Panc1 (cell line): ENCODE measurements at regions not wholly inside any gene's neighbourhood (a gene's known extent, or its start where the extent isn't known, plus 50 kb on each side); places are given as distances from the start of the nearest gene placed in this dataset.

Source experiments
- ATAC-seq: fragments of 200-7000 bp; cut with Tn5 transposase; 2 replicates; pipeline ENCODE4 v1.9.1; 2020; ENCODE audit warnings: mild to moderate bottlenecking, moderate library complexity
- BruUV-seq: library from RNA; stranded (reverse); fragments of 400-500 nt; replicated peaks from 2 replicates; lab custom pipeline; 2021; lab: Mats Ljungman, UMichigan
- CTCF ChIA-PET: fragments of 300-600 bp; sonication (Branson Sonifier 250); formaldehyde crosslinking; loops from one replicate; lab custom pipeline; 2022; ENCODE audit warnings: antibody characterized with exemption; lab: Charles Lee
- POLR2A ChIA-PET: fragments of 300-600 bp; sonication (Branson Sonifier 250); formaldehyde crosslinking; loops from one replicate; lab custom pipeline; 2022; ENCODE audit warnings: antibody characterized with exemption; lab: Charles Lee
- DNase-seq: peaks from one replicate; pipeline ENCODE4 v3.0.0-alpha.2; 2010; ENCODE audit warnings: low read depth, low spot score
- H3K27ac ChIP-seq: 2 replicates; pipeline ENCODE4 v1.5.1; 2011; ENCODE audit warnings: mild to moderate bottlenecking, low read length, inconsistent platforms
- H3K27me3 ChIP-seq: fragments of 200-500 bp; sonication (Bioruptor generic); 2 replicates; pipeline ENCODE4 v1.6.0; 2014; ENCODE audit warnings: low read length, inconsistent platforms; ENCODE audit not compliant: control insufficient read depth, insufficient read depth
- H3K36me3 ChIP-seq: fragments of 200-500 bp; sonication (Bioruptor generic); 2 replicates; pipeline ENCODE4 v1.5.1; 2014; ENCODE audit warnings: inconsistent platforms, mild to moderate bottlenecking, low read length, moderate library complexity; ENCODE audit not compliant: control insufficient read depth, insufficient read depth
- H3K4me1 ChIP-seq: 2 replicates; pipeline ENCODE4 v1.5.1; 2011; ENCODE audit warnings: inconsistent platforms, mild to moderate bottlenecking, low read length, moderate library complexity; ENCODE audit not compliant: control insufficient read depth, insufficient read depth
- H3K4me3 ChIP-seq, 2 experiments: 2 replicates each; pipeline ENCODE4 v1.5.1; 2011 to 2012; ENCODE audit warnings: low read depth in 2 of 2, low read length in 2 of 2, mild to moderate bottlenecking in 2 of 2, inconsistent platforms in 1 of 2, moderate library complexity in 1 of 2
- H3K9me3 ChIP-seq: fragments of 200-500 bp; sonication (Bioruptor generic); 2 replicates; pipeline ENCODE4 v1.5.1; 2014; ENCODE audit warnings: low read depth, mild to moderate bottlenecking, inconsistent platforms, low read length, moderate library complexity; ENCODE audit not compliant: control insufficient read depth, insufficient read depth
- POLR2AphosphoS5 ChIP-seq: IDR thresholded peaks from 2 replicates; pipeline ENCODE4 v1.6.1; 2012; ENCODE audit warnings: mild to moderate bottlenecking, low read depth, low read length, moderate library complexity
- SIN3A ChIP-seq: IDR thresholded peaks from 2 replicates; pipeline ENCODE4 v1.6.1; 2012; ENCODE audit warnings: low read depth, mild to moderate bottlenecking, low read length, moderate library complexity, borderline replicate concordance; ENCODE audit not compliant: insufficient read depth
- TCF7L2 ChIP-seq: IDR thresholded peaks from 2 replicates; pipeline ENCODE4 v1.6.1; 2011; ENCODE audit warnings: mild to moderate bottlenecking, low read depth, low read length, inconsistent platforms
- in situ Hi-C: cut with HindIII; loops from 2 replicates; pipeline ENCODE4 v1.10.0; 2016; ENCODE audit warnings: low sequenced_read_pairs, low pct_unique_long_range_greater_than_20kb
- intact Hi-C: fragments of 100-400 bp; cut with micrococcal nuclease; formaldehyde crosslinking; loops from one replicate; pipeline ENCODE4 v1.10.0; 2022; ENCODE audit not compliant: unreplicated experiment
- TF ChIP-seq, protein P1 (sequence below): fragments of 450-650 bp; IDR thresholded peaks from 2 replicates; pipeline ENCODE4 v1.5.1; 2017; ENCODE audit warnings: mild to moderate bottlenecking
- TF ChIP-seq, protein P2 (sequence below), 2 experiments: IDR thresholded peaks; 2 replicates each; pipeline ENCODE4 v1.6.1; 2011 to 2012; ENCODE audit warnings: low read depth in 2 of 2, control low read depth in 1 of 2, low read length in 1 of 2, mild to moderate bottlenecking in 1 of 2, moderate library complexity in 1 of 2; ENCODE audit not compliant: insufficient read depth in 1 of 2

DNA sequence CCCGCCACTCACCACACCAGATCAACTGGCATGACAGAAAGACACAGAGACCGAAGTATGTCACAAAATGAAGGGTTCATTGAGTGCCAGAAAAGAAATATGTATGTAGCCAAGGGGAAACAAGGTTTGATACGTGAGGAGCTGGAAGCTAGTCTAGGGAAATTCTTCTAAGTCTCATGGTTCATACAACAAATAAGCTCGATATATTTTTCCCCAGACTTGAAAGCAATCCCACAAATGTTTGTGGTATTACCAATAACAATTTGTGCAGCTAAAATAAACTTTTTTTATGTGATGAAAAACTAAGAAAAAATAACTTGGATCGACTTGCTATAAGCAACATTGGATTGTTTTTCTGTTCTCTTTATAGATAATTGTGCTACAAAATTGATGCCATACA lies 777.0 kb downstream of the TSN start:
- H3K4me1 ChIP-seq: no peaks in the 10 kb centered on the region
- ChIA-PET POLR2A (no interaction called here), CTCF (no interaction called here)
- no peaks in the 10 kb centered on the region for H3K9me3 ChIP-seq
- no peaks in the 10 kb centered on the region for H3K27me3 ChIP-seq
- in situ Hi-C loops (no loop called here), intact Hi-C loops (no loop called here)
- no TSS peak for BruUV-seq
- ATAC-seq: no peak
- no peaks in the 10 kb centered on the region for H3K36me3 ChIP-seq
- DNase-seq: no peak
- TF ChIP-seq TCF7L2: no peak
- TF ChIP-seq POLR2AphosphoS5: no peak
- TF ChIP-seq, protein P1, sequence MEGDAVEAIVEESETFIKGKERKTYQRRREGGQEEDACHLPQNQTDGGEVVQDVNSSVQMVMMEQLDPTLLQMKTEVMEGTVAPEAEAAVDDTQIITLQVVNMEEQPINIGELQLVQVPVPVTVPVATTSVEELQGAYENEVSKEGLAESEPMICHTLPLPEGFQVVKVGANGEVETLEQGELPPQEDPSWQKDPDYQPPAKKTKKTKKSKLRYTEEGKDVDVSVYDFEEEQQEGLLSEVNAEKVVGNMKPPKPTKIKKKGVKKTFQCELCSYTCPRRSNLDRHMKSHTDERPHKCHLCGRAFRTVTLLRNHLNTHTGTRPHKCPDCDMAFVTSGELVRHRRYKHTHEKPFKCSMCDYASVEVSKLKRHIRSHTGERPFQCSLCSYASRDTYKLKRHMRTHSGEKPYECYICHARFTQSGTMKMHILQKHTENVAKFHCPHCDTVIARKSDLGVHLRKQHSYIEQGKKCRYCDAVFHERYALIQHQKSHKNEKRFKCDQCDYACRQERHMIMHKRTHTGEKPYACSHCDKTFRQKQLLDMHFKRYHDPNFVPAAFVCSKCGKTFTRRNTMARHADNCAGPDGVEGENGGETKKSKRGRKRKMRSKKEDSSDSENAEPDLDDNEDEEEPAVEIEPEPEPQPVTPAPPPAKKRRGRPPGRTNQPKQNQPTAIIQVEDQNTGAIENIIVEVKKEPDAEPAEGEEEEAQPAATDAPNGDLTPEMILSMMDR: no peak
- TF ChIP-seq, protein P2, sequence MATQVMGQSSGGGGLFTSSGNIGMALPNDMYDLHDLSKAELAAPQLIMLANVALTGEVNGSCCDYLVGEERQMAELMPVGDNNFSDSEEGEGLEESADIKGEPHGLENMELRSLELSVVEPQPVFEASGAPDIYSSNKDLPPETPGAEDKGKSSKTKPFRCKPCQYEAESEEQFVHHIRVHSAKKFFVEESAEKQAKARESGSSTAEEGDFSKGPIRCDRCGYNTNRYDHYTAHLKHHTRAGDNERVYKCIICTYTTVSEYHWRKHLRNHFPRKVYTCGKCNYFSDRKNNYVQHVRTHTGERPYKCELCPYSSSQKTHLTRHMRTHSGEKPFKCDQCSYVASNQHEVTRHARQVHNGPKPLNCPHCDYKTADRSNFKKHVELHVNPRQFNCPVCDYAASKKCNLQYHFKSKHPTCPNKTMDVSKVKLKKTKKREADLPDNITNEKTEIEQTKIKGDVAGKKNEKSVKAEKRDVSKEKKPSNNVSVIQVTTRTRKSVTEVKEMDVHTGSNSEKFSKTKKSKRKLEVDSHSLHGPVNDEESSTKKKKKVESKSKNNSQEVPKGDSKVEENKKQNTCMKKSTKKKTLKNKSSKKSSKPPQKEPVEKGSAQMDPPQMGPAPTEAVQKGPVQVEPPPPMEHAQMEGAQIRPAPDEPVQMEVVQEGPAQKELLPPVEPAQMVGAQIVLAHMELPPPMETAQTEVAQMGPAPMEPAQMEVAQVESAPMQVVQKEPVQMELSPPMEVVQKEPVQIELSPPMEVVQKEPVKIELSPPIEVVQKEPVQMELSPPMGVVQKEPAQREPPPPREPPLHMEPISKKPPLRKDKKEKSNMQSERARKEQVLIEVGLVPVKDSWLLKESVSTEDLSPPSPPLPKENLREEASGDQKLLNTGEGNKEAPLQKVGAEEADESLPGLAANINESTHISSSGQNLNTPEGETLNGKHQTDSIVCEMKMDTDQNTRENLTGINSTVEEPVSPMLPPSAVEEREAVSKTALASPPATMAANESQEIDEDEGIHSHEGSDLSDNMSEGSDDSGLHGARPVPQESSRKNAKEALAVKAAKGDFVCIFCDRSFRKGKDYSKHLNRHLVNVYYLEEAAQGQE (IDR thresholded peaks at IDR 0.05; ENCODE audit: insufficient read depth in 1 of 2, low read depth in 2 of 2, low read length in 1 of 2): no peak
- TF ChIP-seq SIN3A: no peak
- H3K27ac ChIP-seq: no peak overlapping the region
- H3K4me3 ChIP-seq: no peak overlapping the region

DNA sequence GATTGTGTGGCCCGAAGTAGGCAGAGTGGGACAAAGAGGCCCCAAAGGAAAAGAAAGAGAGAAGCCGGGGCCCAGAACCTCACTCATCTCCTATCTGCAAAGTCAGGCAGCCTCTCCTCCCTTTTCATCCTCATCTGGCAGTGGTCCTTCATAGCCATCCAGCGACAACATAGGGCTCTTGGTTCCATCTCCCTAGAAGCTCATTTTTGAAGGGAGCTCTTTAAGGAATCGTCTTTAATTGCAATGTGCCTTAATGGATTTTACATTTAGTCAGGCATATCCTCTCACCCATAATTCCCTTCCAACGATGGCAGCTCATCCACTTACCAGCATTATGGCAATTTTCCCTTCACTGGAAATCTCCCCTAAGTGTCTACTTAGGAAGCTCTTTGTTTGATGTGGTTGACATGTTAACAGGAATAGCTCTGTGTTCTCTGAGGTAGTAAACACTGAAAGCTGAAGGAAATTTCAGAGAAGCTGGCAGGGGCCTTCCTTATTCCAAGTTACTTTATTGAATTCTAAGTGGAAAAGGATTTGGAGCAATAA lies 780.6 kb downstream of the TSN start:
- TF ChIP-seq, protein P1: no peak
- TF ChIP-seq TCF7L2 (no peak), SIN3A (no peak), POLR2AphosphoS5 (no peak)
- TF ChIP-seq, protein P2 (IDR thresholded peaks at IDR 0.05; ENCODE audit: insufficient read depth in 1 of 2, low read depth in 2 of 2, low read length in 1 of 2): no peak
- DNase-seq (no peak), ATAC-seq (no peak)
- ChIA-PET CTCF (no interaction called here), POLR2A (no interaction called here)
- in situ Hi-C loops: no loop called here
- Histone ChIP-seq H3K4me3 (no peak overlapping the region), H3K9me3 (no peaks in the 10 kb centered on the region), H3K27ac (no peak overlapping the region), H3K36me3 (no peaks in the 10 kb centered on the region), H3K4me1 (no peaks in the 10 kb centered on the region), H3K27me3 (no peaks in the 10 kb centered on the region)
- BruUV-seq: no TSS peak
- intact Hi-C loops: no loop called here
